ENCODE measurements at regions not wholly inside any gene's neighbourhood (a gene's known extent, or its start where the extent isn't known, plus 50 kb on each side); places are given as distances from the start of the nearest gene placed in this dataset.
"Not testable (repeated sequence)": the region's sequence is repeated elsewhere in the genome, so short reads cannot be mapped to it uniquely, and the experiment has no call there.

GRCh38 chr11:71089571-71089970 lies 162.8 kb downstream of the SHANK2 start:
- no peak for DNase-seq (ENCODE audit: low read depth)
- TF ChIP-seq CTCF (IDR thresholded peaks at IDR 0.05; ENCODE audit: control insufficient read depth, extremely low read depth, insufficient read depth), result no peak
- no peak overlapping the region for H3K4me3 ChIP-seq (ENCODE audit: low read depth, low read length)

GRCh38 chr11:71088314-71089215 lies 163.8 kb downstream of the SHANK2 start:
- H3K4me3 ChIP-seq (ENCODE audit: low read depth, low read length); DNase-seq (ENCODE audit: low read depth): not testable (repeated sequence)

GRCh38 chr11:71086687-71087258 lies 165.6 kb downstream of the SHANK2 start:
- H3K4me3 ChIP-seq (ENCODE audit: low read depth, low read length), result no peak overlapping the region
- DNase-seq (ENCODE audit: low read depth), result no peak
- peak; percentile 70 for TF ChIP-seq CTCF (IDR thresholded peaks at IDR 0.05; ENCODE audit: control insufficient read depth, extremely low read depth, insufficient read depth)

GRCh38 chr11:71084306-71085012 lies 167.9 kb downstream of the SHANK2 start:
- TF ChIP-seq CTCF (IDR thresholded peaks at IDR 0.05; ENCODE audit: control insufficient read depth, extremely low read depth, insufficient read depth), result no peak
- no peak overlapping the region for H3K4me3 ChIP-seq (ENCODE audit: low read depth, low read length)
- DNase-seq (ENCODE audit: low read depth), result no peak

- no peak overlapping the region for H3K4me3 ChIP-seq (ENCODE audit: low read depth, low read length)
- TF ChIP-seq CTCF (IDR thresholded peaks at IDR 0.05; ENCODE audit: control insufficient read depth, extremely low read depth, insufficient read depth), result no peak
- no peak for DNase-seq (ENCODE audit: low read depth)
Observed at GRCh38 chr11:71083105-71083504, 169.3 kb downstream of the SHANK2 start.

- no peak for TF ChIP-seq CTCF (IDR thresholded peaks at IDR 0.05; ENCODE audit: control insufficient read depth, extremely low read depth, insufficient read depth)
- DNase-seq (ENCODE audit: low read depth), result no peak
- no peak overlapping the region for H3K4me3 ChIP-seq (ENCODE audit: low read depth, low read length)
Observed at GRCh38 chr11:71082454-71082853, 169.9 kb downstream of the SHANK2 start.

GRCh38 chr11:71081704-71082230 lies 170.6 kb downstream of the SHANK2 start:
- no peak for DNase-seq (ENCODE audit: low read depth)
- no peak overlapping the region for H3K4me3 ChIP-seq (ENCODE audit: low read depth, low read length)
- no peak for TF ChIP-seq CTCF (IDR thresholded peaks at IDR 0.05; ENCODE audit: control insufficient read depth, extremely low read depth, insufficient read depth)
